ENCODE measurements at regions not wholly inside any gene's neighbourhood (a gene's known extent, or its start where the extent isn't known, plus 50 kb on each side); places are given as distances from the start of the nearest gene placed in this dataset.

DNA sequence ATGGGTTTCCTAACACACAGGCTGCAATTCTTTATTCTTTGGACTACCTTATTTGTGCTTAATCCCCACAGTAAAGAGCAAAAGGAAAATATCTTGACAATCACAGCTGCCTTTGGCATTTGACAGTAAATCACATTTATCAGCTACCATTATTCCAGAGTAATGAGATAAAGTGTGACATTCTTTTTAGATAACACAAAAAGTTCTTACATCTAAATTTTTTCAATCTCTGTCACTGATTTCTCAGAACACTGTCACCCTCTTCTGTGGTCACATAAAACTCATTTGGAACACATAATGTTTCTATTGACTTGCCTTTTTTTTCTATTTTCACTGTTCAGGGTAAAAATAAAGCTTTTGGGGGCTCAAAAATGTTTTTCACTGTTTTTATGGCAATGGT lies 484.6 kb downstream of the LTN1 start:
- TF ChIP-seq, protein P1, sequence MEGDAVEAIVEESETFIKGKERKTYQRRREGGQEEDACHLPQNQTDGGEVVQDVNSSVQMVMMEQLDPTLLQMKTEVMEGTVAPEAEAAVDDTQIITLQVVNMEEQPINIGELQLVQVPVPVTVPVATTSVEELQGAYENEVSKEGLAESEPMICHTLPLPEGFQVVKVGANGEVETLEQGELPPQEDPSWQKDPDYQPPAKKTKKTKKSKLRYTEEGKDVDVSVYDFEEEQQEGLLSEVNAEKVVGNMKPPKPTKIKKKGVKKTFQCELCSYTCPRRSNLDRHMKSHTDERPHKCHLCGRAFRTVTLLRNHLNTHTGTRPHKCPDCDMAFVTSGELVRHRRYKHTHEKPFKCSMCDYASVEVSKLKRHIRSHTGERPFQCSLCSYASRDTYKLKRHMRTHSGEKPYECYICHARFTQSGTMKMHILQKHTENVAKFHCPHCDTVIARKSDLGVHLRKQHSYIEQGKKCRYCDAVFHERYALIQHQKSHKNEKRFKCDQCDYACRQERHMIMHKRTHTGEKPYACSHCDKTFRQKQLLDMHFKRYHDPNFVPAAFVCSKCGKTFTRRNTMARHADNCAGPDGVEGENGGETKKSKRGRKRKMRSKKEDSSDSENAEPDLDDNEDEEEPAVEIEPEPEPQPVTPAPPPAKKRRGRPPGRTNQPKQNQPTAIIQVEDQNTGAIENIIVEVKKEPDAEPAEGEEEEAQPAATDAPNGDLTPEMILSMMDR (conservative IDR thresholded peaks at IDR 0.05) = no peak
- TF ChIP-seq ZFX (IDR thresholded peaks at IDR 0.05) = no peak
